SU-DHL-6 (cell line): ENCODE measurements at regions not wholly inside any gene's neighbourhood (a gene's known extent, or its start where the extent isn't known, plus 50 kb on each side); places are given as distances from the start of the nearest gene placed in this dataset.
"Not testable (repeated sequence)": the region's sequence is repeated elsewhere in the genome, so short reads cannot be mapped to it uniquely, and the experiment has no call there.

Source experiments
- H2AFZ ChIP-seq: fragments of 200-600 bp; sonication (generic); 2 replicates; pipeline ENCODE4 v1.6.1; 2014; ENCODE audit warnings: low read depth, mild to moderate bottlenecking, moderate library complexity, mixed read lengths, antibody characterized with exemption, low read length; ENCODE audit not compliant: severe bottlenecking
- H3F3A ChIP-seq: fragments of 200-600 bp; shearing (Covaris generic); 2 replicates; pipeline ENCODE4 v1.6.0; 2016; ENCODE audit warnings: antibody characterized with exemption, mild to moderate bottlenecking; ENCODE audit not compliant: insufficient read depth
- H3K27ac ChIP-seq: fragments of 200-600 bp; sonication (generic); 2 replicates; pipeline ENCODE4 v1.5.1; 2016; ENCODE audit warnings: low read depth, mild to moderate bottlenecking, low read length, moderate library complexity, mixed read lengths
- H3K27me3 ChIP-seq: fragments of 200-600 bp; sonication (generic), shearing (Covaris generic); 2 replicates; pipeline ENCODE4 v1.6.0; 2014; ENCODE audit warnings: mild to moderate bottlenecking, low read length
- H3K36me3 ChIP-seq: fragments of 200-600 bp; sonication (generic); 2 replicates; pipeline ENCODE4 v1.6.1; 2014; ENCODE audit warnings: mild to moderate bottlenecking, low read length, mixed read lengths
- H3K4me2 ChIP-seq: fragments of 300-600, 200-600 bp; shearing (Covaris generic), sonication (generic); 2 replicates; pipeline ENCODE4 v1.6.0; 2014; ENCODE audit warnings: low read length, low read depth, mild to moderate bottlenecking; ENCODE audit not compliant: poor library complexity, severe bottlenecking
- H3K4me3 ChIP-seq: fragments of 200-600 bp; sonication (generic); 2 replicates; pipeline ENCODE4 v1.5.1; 2014; ENCODE audit warnings: antibody characterized with exemption, low read length, mild to moderate bottlenecking, mixed read lengths; ENCODE audit not compliant: insufficient read depth, poor library complexity, severe bottlenecking
- H3K79me2 ChIP-seq: fragments of 200-600 bp; sonication (generic); 2 replicates; pipeline ENCODE4 v1.6.1; 2014; ENCODE audit warnings: mild to moderate bottlenecking, low read length, moderate library complexity; ENCODE audit not compliant: insufficient read depth
- H3K9ac ChIP-seq: fragments of 200-600 bp; sonication (generic); 2 replicates; pipeline ENCODE4 v1.7.0; 2014; ENCODE audit warnings: mild to moderate bottlenecking, low read length
- H3K9me2 ChIP-seq: fragments of 200-600 bp; sonication (generic); replicated peaks from 2 replicates; pipeline ENCODE4 v1.6.1; 2014; ENCODE audit warnings: low read length; ENCODE audit not compliant: insufficient read depth
- H3K9me3 ChIP-seq: fragments of 200-600 bp; sonication (generic); 2 replicates; pipeline ENCODE4 v1.6.1; 2014; ENCODE audit warnings: low read length, mixed read lengths; ENCODE audit not compliant: insufficient read depth
- H4K20me1 ChIP-seq: fragments of 200-600 bp; sonication (generic); 2 replicates; pipeline ENCODE4 v1.6.1; 2014; ENCODE audit warnings: low read depth, mild to moderate bottlenecking, antibody characterized with exemption, low read length, moderate library complexity, mixed read lengths
- EZH2phosphoT487 ChIP-seq: fragments of 200-600 bp; sonication (generic), shearing (Covaris generic); conservative IDR thresholded peaks from 2 replicates; pipeline ENCODE4 v1.6.1; 2018; ENCODE audit warnings: mild to moderate bottlenecking, antibody characterized with exemption, low read length, moderate library complexity, mixed read lengths
- TF ChIP-seq, protein P1 (sequence below): fragments of 200-600 bp; sonication (generic); IDR thresholded peaks from one replicate; pipeline ENCODE4 v1.5.1; 2017; ENCODE audit warnings: antibody characterized with exemption, mild to moderate bottlenecking, low read length, moderate library complexity; ENCODE audit not compliant: insufficient read depth, poor library complexity, severe bottlenecking

DNA sequence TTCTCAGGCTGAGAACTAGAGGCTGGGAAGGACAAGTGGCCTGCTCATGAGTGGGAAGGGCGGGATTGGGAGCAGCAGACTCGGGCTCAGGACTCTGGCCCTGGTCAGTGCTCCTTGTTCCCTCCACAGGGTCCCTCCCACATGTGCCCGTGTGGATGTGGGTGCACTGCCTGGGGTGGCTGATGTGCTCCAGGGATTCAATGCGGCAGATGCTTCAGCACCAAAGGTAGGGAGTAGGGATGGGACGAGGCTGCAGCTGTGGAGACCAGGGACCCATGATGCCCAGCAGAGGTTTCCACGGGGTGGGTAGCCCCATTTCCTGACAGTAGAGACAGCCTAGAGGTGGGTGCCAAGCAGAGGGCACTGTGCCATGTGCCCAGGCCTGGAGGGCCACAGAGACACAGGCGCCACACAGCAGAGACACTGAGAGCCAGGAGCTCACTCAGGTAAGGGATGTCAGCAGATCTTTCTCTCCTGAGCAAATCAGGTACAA lies 89.5 kb downstream of the GGTLC2 start:
- Histone ChIP-seq H3K27me3 (no peaks in the 10 kb centered on the region), H3K27ac (no peak overlapping the region), H3K9ac (no peak overlapping the region), H4K20me1 (no peaks in the 10 kb centered on the region), H3K4me2 (no peak overlapping the region), H3K9me2 (no peaks in the 10 kb centered on the region), H2AFZ (no peak overlapping the region), H3K79me2 (no peaks in the 10 kb centered on the region), H3F3A (no peaks in the 10 kb centered on the region; the same call in 1 of the 2 replicates), H3K4me3 (no peak overlapping the region), H3K36me3 (no peaks in the 10 kb centered on the region), H3K9me3 (no peaks in the 10 kb centered on the region)
- TF ChIP-seq, protein P1, sequence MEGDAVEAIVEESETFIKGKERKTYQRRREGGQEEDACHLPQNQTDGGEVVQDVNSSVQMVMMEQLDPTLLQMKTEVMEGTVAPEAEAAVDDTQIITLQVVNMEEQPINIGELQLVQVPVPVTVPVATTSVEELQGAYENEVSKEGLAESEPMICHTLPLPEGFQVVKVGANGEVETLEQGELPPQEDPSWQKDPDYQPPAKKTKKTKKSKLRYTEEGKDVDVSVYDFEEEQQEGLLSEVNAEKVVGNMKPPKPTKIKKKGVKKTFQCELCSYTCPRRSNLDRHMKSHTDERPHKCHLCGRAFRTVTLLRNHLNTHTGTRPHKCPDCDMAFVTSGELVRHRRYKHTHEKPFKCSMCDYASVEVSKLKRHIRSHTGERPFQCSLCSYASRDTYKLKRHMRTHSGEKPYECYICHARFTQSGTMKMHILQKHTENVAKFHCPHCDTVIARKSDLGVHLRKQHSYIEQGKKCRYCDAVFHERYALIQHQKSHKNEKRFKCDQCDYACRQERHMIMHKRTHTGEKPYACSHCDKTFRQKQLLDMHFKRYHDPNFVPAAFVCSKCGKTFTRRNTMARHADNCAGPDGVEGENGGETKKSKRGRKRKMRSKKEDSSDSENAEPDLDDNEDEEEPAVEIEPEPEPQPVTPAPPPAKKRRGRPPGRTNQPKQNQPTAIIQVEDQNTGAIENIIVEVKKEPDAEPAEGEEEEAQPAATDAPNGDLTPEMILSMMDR, result no peak
- TF ChIP-seq EZH2phosphoT487, result no peak

DNA sequence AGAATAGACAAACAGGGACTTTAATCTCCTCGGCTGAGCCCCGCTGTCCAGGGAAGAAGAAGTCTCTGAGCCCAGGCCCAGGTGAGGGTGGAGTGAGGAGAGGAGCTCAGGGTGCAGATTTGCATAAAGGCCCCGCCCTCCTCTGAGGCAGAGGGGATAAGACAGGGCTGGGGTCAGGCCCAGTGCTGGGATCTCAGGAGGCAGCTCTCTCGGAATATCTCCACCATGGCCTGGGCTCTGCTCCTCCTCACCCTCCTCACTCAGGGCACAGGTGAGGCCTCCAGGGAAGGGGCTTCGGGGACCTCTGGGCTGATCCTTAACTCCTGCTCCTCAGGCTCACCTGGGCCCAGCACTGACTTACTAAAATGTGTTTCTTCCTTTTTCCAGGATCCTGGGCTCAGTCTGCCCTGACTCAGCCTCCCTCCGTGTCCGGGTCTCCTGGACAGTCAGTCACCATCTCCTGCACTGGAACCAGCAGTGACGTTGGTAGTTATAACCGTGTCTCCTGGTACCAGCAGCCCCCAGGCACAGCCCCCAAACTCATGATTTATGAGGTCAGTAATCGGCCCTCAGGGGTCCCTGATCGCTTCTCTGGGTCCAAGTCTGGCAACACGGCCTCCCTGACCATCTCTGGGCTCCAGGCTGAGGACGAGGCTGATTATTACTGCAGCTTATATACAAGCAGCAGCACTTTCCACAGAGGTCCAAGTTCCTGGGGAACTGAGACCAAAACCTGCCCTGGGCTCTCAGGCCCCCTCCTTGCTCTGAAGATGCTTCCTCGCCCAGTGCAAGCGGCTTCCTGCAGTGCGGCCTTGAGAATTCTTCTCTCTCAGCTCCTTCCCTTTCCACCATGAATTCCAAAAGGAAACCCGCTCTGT lies 90.2 kb downstream of the GGTLC2 start:
- not testable (repeated sequence) for H3K9me2 ChIP-seq, H3K4me3 ChIP-seq, H3K4me2 ChIP-seq, H3K9me3 ChIP-seq, H2AFZ ChIP-seq, H3K36me3 ChIP-seq, H3K9ac ChIP-seq, H3F3A ChIP-seq, H3K79me2 ChIP-seq, H3K27me3 ChIP-seq, H4K20me1 ChIP-seq, H3K27ac ChIP-seq

DNA sequence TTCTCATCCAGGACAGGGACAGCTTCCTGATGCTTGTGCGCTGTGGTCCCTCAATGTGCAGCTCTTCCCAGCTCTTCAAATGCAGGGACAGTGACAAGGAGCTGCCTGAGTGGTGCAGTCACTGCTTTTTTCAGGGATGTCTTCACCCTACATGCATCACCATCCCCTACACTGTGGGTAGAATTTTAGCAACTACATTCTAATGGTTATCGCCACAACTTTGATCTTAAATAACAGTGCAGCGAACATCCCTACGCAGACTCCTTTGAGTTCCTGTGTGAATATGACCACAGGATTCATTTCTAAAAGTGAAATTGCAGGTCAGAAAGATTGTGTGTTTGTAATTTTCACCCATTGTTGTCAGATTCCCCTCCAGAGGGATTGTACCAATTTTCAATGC lies 90.9 kb downstream of the GGTLC2 start:
- not testable (repeated sequence) for H3K9ac ChIP-seq, H3K27ac ChIP-seq, H2AFZ ChIP-seq, H3K9me3 ChIP-seq, H4K20me1 ChIP-seq, H3K79me2 ChIP-seq, H3F3A ChIP-seq, H3K9me2 ChIP-seq, H3K36me3 ChIP-seq, H3K27me3 ChIP-seq, H3K4me3 ChIP-seq, H3K4me2 ChIP-seq

DNA sequence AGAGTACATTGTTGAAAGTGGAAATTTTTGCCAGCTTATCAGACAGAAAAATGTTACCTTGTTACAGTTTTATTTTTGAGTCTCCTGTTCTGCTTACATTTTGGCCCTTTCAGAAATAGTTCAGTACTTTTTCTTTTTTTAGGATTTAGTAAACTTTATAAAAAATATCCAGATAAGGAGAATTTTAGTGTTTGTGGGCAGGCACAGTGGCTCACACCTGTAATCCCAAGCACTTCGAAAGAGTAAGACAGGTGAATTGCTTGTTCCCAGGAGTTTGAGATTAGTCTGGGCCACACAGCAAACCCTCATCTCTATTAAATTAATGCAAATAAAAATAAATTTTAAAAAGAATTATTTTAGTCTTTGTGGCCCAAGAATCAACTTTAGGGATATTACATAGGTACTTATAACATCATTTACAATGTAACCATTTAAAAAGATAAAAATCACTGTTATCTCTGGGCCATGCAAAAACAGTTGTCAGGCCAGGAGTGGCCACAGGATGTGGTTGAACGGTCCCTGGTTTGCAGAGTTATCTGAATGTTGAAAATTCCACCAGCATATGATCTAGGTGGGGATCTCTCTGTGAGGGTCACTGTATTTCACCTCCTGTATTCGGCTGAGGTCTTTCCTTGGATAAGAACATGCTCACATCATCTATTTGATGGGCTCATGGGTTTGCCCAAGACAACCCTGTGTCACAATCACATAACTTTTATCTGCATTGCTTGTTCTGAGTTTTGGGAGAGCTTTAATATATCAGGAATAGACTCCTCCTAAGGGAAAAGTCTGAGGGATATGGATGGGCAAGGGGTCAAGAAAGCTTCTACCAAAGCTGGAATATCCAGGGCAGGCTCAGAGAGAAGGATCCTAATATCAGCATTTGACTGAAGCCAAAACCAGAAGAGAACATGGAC lies 91.5 kb downstream of the GGTLC2 start:
- Histone ChIP-seq H3K36me3 (no peaks in the 10 kb centered on the region), H3K79me2 (no peaks in the 10 kb centered on the region), H4K20me1 (no peaks in the 10 kb centered on the region), H3K9me2 (no peaks in the 10 kb centered on the region), H2AFZ (no peak overlapping the region), H3K4me2 (no peak overlapping the region), H3F3A (no peaks in the 10 kb centered on the region; the same call in 1 of the 2 replicates), H3K27me3 (no peaks in the 10 kb centered on the region), H3K9me3 (no peaks in the 10 kb centered on the region), H3K4me3 (no peak overlapping the region), H3K27ac (no peak overlapping the region), H3K9ac (no peak overlapping the region)
- no peak for TF ChIP-seq EZH2phosphoT487
- TF ChIP-seq, protein P1, result no peak
